Mammary epithelial cell (primary cell): ENCODE measurements at regions not wholly inside any gene's neighbourhood (a gene's known extent, or its start where the extent isn't known, plus 50 kb on each side); places are given as distances from the start of the nearest gene placed in this dataset.

ENCODE experiments used
- CTCF ChIP-seq, 2 donors: IDR thresholded peaks in 1 of 2; conservative IDR thresholded peaks in 1 of 2; 2 replicates each; pipeline ENCODE4 v1.5.1; 2011 to 2012; ENCODE audit warnings: inconsistent platforms in 2 of 2, low read length in 2 of 2, mild to moderate bottlenecking in 2 of 2, control low read depth in 1 of 2, low read depth in 1 of 2; ENCODE audit not compliant: insufficient read depth in 1 of 2; ENCODE audit errors: extremely low read depth in 1 of 2
- EZH2 ChIP-seq: IDR thresholded peaks from 2 replicates; pipeline ENCODE4 v1.6.1; 2012; ENCODE audit warnings: low read length, inconsistent platforms, borderline replicate concordance

DNA sequence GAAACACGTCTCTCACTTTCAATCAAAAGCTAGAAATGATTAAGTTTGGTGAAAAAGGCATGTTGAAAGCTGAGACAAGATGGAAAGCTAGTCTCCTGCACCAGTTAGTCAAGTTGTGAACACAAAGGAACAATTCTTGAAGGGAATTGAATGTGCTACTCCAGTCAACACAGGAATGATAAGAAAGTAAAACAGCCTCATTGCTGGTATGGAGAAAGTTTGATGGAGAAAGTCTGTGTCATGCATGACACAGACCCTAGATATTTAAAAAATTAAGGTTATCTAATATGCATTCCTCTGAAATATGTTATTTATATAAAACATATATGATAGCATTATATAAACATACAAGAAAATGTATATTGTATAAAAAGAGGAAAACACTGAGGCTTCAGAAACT, 699.4 kb upstream of the FZD8 start:
- TF ChIP-seq CTCF (conservative IDR thresholded peaks at IDR 0.05 in 1 of 2, IDR thresholded peaks at IDR 0.05 in 1 of 2; ENCODE audit: extremely low read depth in 1 of 2, insufficient read depth in 1 of 2, low read depth in 1 of 2, low read length in 2 of 2), result no peak
- no peak for TF ChIP-seq EZH2
